ENCODE measurements at regions not wholly inside any gene's neighbourhood (a gene's known extent, or its start where the extent isn't known, plus 50 kb on each side); places are given as distances from the start of the nearest gene placed in this dataset.
A peak's percentile ranks its signal among the peaks of the same experiment; 100 is the strongest.

DNA sequence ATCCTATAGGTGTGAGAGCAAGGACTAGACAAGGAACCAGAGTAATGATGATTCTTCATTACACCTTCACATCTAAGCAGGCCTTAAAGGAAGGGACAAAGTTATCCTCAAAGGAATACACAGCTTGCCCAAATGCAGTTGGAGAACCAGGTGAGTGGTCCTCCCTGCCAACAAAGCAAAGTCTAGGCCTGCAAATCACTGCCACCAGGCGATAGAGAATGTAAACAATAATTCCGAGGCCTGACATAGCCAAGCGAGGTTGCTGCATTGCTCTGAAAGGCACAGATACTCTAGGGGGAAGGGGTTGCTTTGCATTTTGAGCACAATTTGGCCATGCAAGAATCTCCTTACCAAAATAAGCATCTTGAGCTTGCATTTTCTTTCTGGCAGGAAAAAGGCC is 178.2 kb upstream of the FAT1 start:
- TF ChIP-seq, protein P1, sequence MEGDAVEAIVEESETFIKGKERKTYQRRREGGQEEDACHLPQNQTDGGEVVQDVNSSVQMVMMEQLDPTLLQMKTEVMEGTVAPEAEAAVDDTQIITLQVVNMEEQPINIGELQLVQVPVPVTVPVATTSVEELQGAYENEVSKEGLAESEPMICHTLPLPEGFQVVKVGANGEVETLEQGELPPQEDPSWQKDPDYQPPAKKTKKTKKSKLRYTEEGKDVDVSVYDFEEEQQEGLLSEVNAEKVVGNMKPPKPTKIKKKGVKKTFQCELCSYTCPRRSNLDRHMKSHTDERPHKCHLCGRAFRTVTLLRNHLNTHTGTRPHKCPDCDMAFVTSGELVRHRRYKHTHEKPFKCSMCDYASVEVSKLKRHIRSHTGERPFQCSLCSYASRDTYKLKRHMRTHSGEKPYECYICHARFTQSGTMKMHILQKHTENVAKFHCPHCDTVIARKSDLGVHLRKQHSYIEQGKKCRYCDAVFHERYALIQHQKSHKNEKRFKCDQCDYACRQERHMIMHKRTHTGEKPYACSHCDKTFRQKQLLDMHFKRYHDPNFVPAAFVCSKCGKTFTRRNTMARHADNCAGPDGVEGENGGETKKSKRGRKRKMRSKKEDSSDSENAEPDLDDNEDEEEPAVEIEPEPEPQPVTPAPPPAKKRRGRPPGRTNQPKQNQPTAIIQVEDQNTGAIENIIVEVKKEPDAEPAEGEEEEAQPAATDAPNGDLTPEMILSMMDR (IDR thresholded peaks at IDR 0.05; ENCODE audit: low read depth, low read length, missing control alignments), result no peak
- DNase-seq, result no peak
- Histone ChIP-seq H3K27me3 (replicated peaks) (no peaks in the 10 kb centered on the region), H3K4me3 (ENCODE audit: low read depth, low read length) (no peak overlapping the region), H3K27ac (peak overlapping the region; percentile 85), H3K36me3 (replicated peaks) (no peaks in the 10 kb centered on the region)
- in situ Hi-C loops (cut with HindIII; ENCODE audit: low pct_ligation_motif_present, low sequenced_read_pairs), result no loop called here

DNA sequence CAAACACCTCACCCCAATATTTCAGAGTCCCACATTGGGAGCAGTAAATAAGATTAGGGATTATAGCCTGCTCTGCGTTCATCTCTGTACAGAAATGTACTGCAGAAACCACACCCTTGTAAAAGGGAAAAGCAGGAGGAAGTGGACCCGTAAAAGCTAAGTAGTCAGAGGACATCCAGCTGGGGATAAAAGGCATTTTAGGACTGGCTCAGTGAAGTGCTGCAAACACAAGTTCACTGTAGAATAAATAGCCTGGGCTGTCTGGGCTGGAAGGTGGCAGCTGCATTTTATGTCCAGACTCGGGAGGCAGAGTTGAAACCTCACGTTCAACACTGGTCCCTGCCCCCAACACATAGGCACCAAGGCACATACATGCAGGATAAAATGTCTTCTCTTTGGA is 178.7 kb upstream of the FAT1 start:
- in situ Hi-C loops (cut with HindIII; ENCODE audit: low pct_ligation_motif_present, low sequenced_read_pairs), result no loop called here
- TF ChIP-seq, protein P1 (IDR thresholded peaks at IDR 0.05; ENCODE audit: low read depth, low read length, missing control alignments), result no peak
- no peak for DNase-seq
- Histone ChIP-seq H3K27ac (no peak overlapping the region), H3K36me3 (replicated peaks) (no peaks in the 10 kb centered on the region), H3K27me3 (replicated peaks) (no peaks in the 10 kb centered on the region), H3K4me3 (ENCODE audit: low read depth, low read length) (no peak overlapping the region)

DNA sequence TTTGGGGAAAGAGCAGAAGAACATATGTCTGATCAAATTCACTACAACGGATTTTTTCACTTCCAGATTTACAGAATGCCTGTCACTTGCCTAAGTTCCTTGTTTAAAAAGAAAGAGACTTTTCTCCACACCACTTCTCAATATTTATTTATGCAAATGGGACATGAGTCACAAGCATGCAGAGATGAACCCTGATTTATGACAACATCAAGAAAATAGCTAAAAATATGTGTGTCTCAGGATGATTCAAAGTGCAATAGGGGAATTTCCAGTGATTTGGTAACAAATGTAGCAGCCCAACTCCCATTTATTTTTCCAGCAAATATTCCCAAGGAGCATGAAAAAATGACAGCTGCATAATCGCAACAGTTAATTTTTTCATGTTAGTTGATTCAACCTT is 180.4 kb upstream of the FAT1 start:
- H3K27ac ChIP-seq, result peak overlapping the region; percentile 57
- in situ Hi-C loops (cut with HindIII; ENCODE audit: low pct_ligation_motif_present, low sequenced_read_pairs), result no loop called here
- TF ChIP-seq, protein P1 (IDR thresholded peaks at IDR 0.05; ENCODE audit: low read depth, low read length, missing control alignments), result no peak
- no peak overlapping the region for H3K4me3 ChIP-seq (ENCODE audit: low read depth, low read length)
- no peaks in the 10 kb centered on the region for H3K36me3 ChIP-seq (replicated peaks)
- DNase-seq, result peak; percentile 77
- no peaks in the 10 kb centered on the region for H3K27me3 ChIP-seq (replicated peaks)

DNA sequence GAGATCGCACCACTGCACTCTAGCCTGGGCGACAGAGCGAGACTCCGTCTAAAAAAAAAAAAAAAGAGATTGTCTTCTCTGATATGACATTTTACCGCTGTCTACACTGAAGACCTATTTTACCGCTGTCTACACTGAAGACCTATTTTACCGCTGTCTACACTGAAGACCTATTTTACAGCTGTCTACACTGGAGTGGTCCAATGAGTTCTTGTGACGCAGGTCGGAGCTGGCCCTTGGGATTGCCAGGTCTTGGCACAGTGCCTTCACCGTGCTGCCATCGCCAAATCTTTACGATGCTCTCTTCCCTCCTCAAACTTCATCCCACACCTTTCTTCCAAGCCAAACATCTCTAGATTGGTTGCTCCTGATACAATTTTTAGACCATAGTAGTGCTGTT is 183.1 kb upstream of the FAT1 start:
- Histone ChIP-seq H3K36me3 (replicated peaks) (no peaks in the 10 kb centered on the region), H3K27ac (no peak overlapping the region), H3K27me3 (replicated peaks) (no peaks in the 10 kb centered on the region), H3K4me3 (ENCODE audit: low read depth, low read length) (no peak overlapping the region)
- TF ChIP-seq, protein P1 (IDR thresholded peaks at IDR 0.05; ENCODE audit: low read depth, low read length, missing control alignments), result no peak
- no peak for DNase-seq
- in situ Hi-C loops (cut with HindIII; ENCODE audit: low pct_ligation_motif_present, low sequenced_read_pairs), result no loop called here

DNA sequence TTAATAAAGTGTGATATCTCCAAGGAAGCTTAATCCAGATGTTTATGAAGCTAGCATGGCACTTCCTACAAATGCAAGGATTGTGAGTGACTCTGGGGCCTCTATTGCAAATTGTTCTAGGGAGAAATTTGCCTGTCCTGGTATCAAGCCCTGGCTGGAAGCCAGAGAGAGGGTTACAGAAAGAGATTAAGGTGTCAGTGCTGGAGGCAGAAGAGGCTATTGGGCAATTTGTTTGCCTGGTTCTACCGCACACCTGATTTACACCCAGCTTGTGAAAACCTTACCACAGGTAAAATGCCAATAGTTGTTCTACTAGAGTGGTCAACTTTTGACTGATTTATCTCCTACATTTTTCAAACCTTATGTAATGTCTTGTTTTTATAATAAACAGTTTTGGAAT is 186.7 kb upstream of the FAT1 start:
- Histone ChIP-seq H3K36me3 (replicated peaks) (no peaks in the 10 kb centered on the region), H3K27ac (no peak overlapping the region), H3K4me3 (ENCODE audit: low read depth, low read length) (no peak overlapping the region), H3K27me3 (replicated peaks) (no peaks in the 10 kb centered on the region)
- TF ChIP-seq, protein P1 (IDR thresholded peaks at IDR 0.05; ENCODE audit: low read depth, low read length, missing control alignments), result no peak
- no peak for DNase-seq
- in situ Hi-C loops (cut with HindIII; ENCODE audit: low pct_ligation_motif_present, low sequenced_read_pairs), result no loop called here

DNA sequence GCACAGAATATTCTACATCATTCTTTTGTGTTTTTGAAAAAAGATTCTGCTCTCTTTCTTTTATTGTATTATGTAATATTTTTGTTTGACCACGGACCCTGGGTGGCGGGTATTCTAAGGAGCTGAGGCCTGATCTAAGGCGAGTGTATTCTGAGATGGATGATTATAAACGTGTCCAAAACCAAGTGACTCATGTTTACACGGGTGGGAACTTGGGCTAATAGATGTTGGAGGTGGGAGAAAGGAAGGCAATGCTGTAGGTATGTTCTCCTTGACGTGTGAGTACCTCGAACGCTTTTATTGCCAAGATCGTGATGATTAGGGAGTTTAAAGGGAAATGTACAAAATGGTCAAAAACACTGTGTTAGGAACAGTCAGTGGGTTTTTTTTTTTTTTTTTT is 188.9 kb upstream of the FAT1 start:
- TF ChIP-seq, protein P1 (IDR thresholded peaks at IDR 0.05; ENCODE audit: low read depth, low read length, missing control alignments), result no peak
- H3K27ac ChIP-seq, result no peak overlapping the region
- no peak for DNase-seq
- no peak overlapping the region for H3K4me3 ChIP-seq (ENCODE audit: low read depth, low read length)
- H3K27me3 ChIP-seq (replicated peaks), result no peaks in the 10 kb centered on the region
- in situ Hi-C loops (cut with HindIII; ENCODE audit: low pct_ligation_motif_present, low sequenced_read_pairs), result no loop called here
- H3K36me3 ChIP-seq (replicated peaks), result no peaks in the 10 kb centered on the region
